Naive thymus-derived CD8-positive, alpha-beta T cell (primary cell): ENCODE measurements at regions not wholly inside any gene's neighbourhood (a gene's known extent, or its start where the extent isn't known, plus 50 kb on each side); places are given as distances from the start of the nearest gene placed in this dataset.

Experiments
- ATAC-seq, 2 donors: fragments of 150-1000 bp; cut with Tn5 transposase in 1 of 2; sonication (Bioruptor Pico), chemical (Tn5 transposase) in 1 of 2; 1 replicate in 1 of 2; 2 replicates in 1 of 2; pipeline ENCODE4 v1.10.0; 2021; ENCODE audit warnings: mild to moderate bottlenecking in 2 of 2, moderate library complexity in 2 of 2
- POLR2A ChIA-PET: fragments of 350-600 bp; sonication (Branson Sonifier 250); formaldehyde crosslinking; loops from one replicate; lab custom pipeline; 2021; ENCODE audit warnings: antibody characterized with exemption; lab: Charles Lee
- DNase-seq, 10 donors: peaks; one replicate each; pipeline versions ENCODE4 v3.0.0 to v3.0.0-alpha.2; 2020 to 2022
- H3K27ac Mint-ChIP-seq, 10 donors: one replicate each; pipeline ENCODE4 v1.8.0; 2020 to 2022; ENCODE audit warnings: mild to moderate bottlenecking in 10 of 10, mixed read lengths in 10 of 10, moderate library complexity in 4 of 10, inconsistent platforms in 1 of 10
- H3K27me3 Mint-ChIP-seq, 5 donors: one replicate each; pipeline ENCODE4 v1.8.0; 2021 to 2022; ENCODE audit warnings: mixed read lengths in 5 of 5
- H3K36me3 Mint-ChIP-seq, 3 donors: one replicate each; pipeline ENCODE4 v1.8.0; 2020 to 2022; ENCODE audit warnings: mixed read lengths in 3 of 3, mild to moderate bottlenecking in 2 of 3, inconsistent platforms in 1 of 3
- H3K4me1 Mint-ChIP-seq, 4 donors: one replicate each; pipeline ENCODE4 v1.8.0; 2021 to 2022; ENCODE audit warnings: mixed read lengths in 4 of 4
- H3K4me3 Mint-ChIP-seq, 10 donors: one replicate each; pipeline ENCODE4 v1.8.0; 2020 to 2022; ENCODE audit warnings: mild to moderate bottlenecking in 10 of 10, mixed read lengths in 10 of 10, moderate library complexity in 6 of 10, inconsistent platforms in 1 of 10
- H3K9me3 Mint-ChIP-seq, 9 donors: one replicate each; pipeline ENCODE4 v1.8.0; 2020 to 2022; ENCODE audit warnings: mixed read lengths in 9 of 9, mild to moderate bottlenecking in 3 of 9, inconsistent platforms in 1 of 9, moderate library complexity in 1 of 9

DNA sequence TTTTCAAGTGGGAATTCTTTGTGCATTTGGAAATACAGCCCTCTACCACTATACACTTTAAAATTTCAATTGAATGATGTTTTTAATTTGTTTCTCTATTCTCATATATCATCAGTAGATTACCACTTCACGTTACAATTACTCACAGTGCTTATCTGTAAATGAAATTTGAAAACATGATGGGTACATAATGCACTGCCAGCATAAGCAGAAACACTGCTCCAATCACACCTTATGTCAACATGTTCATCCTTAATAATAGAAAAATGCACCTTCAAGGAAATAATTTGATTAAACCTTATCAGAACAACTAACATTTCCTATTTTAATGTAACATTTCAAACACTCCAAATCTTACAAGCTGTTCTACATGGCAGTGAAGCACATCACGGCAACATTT, 718.4 kb downstream of the GBE1 start:
- ATAC-seq (no peak), DNase-seq (no peak)
- H3K4me3 Mint-ChIP-seq, result no peak overlapping the region
- no peaks in the 10 kb centered on the region for H3K27me3 Mint-ChIP-seq
- no peaks in the 10 kb centered on the region for H3K4me1 Mint-ChIP-seq
- H3K27ac Mint-ChIP-seq, result no peak overlapping the region
- POLR2A ChIA-PET, result no interaction called here
- H3K36me3 Mint-ChIP-seq, result no peaks in the 10 kb centered on the region
- H3K9me3 Mint-ChIP-seq, result peaks cover 0 to 16% (median 2%) of the 10 kb centered on the region in 9 donors

DNA sequence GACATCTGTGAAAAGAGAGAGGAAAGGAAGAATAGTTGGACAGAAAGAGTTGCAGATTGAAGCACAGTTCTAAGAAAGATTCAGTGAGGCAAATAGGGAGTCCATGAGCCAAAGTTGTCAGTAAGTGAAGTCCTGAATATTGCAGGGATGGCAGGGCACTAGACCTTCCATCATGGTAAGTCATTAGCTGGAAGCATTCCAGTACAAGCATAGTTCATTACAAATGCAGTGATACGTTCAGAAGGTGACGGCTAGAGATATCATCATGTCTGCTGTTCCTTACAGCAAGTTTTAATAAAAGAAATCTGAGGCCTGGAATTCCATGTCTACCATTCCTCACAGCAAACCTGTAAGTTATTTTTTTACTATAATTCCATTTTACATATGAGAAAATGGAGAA, 720.1 kb downstream of the GBE1 start:
- Mint-ChIP-seq H3K4me1 (no peaks in the 10 kb centered on the region), H3K27me3 (no peaks in the 10 kb centered on the region), H3K27ac (no peak overlapping the region), H3K36me3 (no peaks in the 10 kb centered on the region), H3K9me3 (peaks cover 0 to 16% (median 7%) of the 10 kb centered on the region in 9 donors), H3K4me3 (no peak overlapping the region)
- POLR2A ChIA-PET, result no interaction called here
- DNase-seq (no peak), ATAC-seq (no peak)

DNA sequence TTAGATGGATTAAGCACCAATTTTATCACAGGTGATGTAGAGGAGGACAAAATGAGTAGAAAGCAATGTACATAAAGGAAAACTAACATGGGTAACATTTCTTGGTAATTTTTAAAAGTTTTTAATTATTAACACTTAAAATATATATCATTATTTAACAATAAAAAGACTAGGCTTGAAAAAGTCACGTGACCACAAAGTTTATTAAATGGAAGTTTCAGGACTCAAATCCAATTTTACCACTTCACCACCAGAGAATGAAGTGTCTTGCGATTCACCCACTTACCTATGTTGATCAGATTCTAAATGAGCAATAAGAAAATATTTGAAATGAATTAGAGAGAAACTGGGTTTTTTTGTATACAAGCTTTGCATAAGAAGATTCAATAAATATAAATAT, 721.3 kb downstream of the GBE1 start:
- H3K27ac Mint-ChIP-seq, result no peak overlapping the region
- no peaks in the 10 kb centered on the region for H3K27me3 Mint-ChIP-seq
- ATAC-seq (no peak), DNase-seq (no peak)
- H3K36me3 Mint-ChIP-seq, result no peaks in the 10 kb centered on the region
- peaks cover 0 to 20% (median 5%) of the 10 kb centered on the region in 9 donors for H3K9me3 Mint-ChIP-seq
- H3K4me3 Mint-ChIP-seq, result no peak overlapping the region
- no peaks in the 10 kb centered on the region for H3K4me1 Mint-ChIP-seq
- POLR2A ChIA-PET, result no interaction called here

DNA sequence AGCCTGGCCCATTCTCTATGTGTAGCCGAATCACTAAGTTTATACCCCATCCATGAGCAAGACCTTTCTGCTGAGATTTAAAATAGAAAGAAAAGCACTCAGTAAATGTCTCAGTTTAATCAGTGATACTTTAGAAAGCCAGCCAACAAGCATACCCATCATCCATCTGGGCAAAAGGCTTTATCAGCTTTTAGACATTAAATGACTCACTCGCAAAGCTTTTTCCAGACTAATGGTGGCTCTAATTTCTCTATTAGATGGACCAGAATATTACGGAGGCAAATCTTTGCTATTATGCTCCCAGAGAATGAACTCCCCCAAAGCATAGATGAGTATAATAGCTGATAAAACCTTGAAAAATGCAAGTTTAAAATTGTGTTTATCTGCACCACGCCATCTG, 727.8 kb downstream of the GBE1 start:
- Mint-ChIP-seq H3K4me3 (no peak overlapping the region), H3K36me3 (no peaks in the 10 kb centered on the region), H3K4me1 (no peaks in the 10 kb centered on the region), H3K27ac (no peak overlapping the region), H3K27me3 (no peaks in the 10 kb centered on the region), H3K9me3 (peaks cover 0 to 17% (median 6%) of the 10 kb centered on the region in 9 donors)
- POLR2A ChIA-PET, result no interaction called here
- no peak for DNase-seq
- ATAC-seq, result no peak

DNA sequence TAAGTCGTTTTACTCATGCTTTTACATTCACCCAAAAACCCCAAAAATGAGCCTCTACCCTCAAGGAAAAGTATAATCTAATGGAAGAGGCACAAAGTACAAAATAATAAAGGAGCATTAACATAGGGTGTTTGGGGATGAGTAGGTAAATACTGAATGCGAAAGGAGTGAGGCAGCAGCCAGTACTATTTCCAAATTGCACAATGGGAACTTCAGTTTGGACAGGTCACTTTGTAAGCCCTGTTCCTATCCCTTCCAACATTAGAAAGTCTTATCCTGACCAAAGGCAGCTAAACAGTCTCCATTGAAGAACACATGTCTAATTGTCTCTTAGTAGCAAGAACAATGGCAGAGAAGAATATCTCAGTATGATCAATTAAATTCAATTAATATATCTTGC, 728.3 kb downstream of the GBE1 start:
- POLR2A ChIA-PET, result no interaction called here
- Mint-ChIP-seq H3K27ac (no peak overlapping the region), H3K4me1 (no peaks in the 10 kb centered on the region), H3K27me3 (no peaks in the 10 kb centered on the region), H3K36me3 (no peaks in the 10 kb centered on the region), H3K4me3 (no peak overlapping the region), H3K9me3 (peaks cover 0 to 18% (median 7%) of the 10 kb centered on the region in 9 donors)
- DNase-seq, result no peak
- ATAC-seq, result no peak

DNA sequence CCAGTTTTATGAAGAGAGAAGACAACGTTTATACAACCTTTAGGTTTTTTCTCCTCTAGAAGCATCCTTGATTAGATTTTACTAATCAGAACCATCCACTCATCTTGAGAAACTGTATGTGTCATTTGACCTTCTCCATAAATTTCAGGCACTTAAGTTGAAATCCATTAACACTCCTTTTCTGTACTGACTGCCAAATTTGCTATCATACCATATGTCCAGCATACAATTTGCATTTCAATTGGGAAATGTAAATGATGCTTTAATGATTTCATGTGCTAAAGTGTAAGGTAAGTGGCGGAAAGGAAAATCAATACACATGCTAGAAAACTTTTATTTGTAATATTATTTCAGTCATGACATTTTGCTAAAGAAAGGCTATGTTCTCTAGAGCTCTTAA, 731.6 kb downstream of the GBE1 start:
- Mint-ChIP-seq H3K4me1 (no peaks in the 10 kb centered on the region), H3K27ac (no peak overlapping the region), H3K4me3 (no peak overlapping the region), H3K36me3 (no peaks in the 10 kb centered on the region), H3K9me3 (peaks cover 0 to 16% (median 4%) of the 10 kb centered on the region in 9 donors), H3K27me3 (no peaks in the 10 kb centered on the region)
- POLR2A ChIA-PET, result no interaction called here
- DNase-seq (no peak), ATAC-seq (no peak)

DNA sequence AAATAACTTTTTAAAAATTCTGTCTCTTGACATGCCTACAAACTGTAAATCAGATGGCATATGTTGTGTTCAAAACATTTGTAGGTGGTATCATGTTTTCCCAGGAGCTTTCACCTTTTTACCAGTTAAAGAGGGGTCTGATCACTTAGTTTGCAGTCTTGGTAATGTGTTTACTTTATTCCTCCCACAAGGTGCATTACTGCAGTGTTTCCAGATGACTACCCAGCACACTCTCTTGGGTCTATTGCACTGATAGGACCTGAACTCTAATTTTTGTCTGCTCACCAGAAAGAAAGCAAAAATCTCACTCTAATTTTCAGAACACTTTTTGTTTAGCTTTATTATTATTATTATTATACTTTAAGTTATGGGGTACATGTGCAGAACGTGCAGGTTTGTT, 734.1 kb downstream of the GBE1 start:
- Mint-ChIP-seq H3K4me1 (no peaks in the 10 kb centered on the region), H3K27ac (no peak overlapping the region), H3K4me3 (no peak overlapping the region), H3K27me3 (no peaks in the 10 kb centered on the region), H3K36me3 (no peaks in the 10 kb centered on the region), H3K9me3 (peaks cover 0 to 13% (median 4%) of the 10 kb centered on the region in 9 donors)
- DNase-seq, result no peak
- no peak for ATAC-seq
- POLR2A ChIA-PET, result no interaction called here

DNA sequence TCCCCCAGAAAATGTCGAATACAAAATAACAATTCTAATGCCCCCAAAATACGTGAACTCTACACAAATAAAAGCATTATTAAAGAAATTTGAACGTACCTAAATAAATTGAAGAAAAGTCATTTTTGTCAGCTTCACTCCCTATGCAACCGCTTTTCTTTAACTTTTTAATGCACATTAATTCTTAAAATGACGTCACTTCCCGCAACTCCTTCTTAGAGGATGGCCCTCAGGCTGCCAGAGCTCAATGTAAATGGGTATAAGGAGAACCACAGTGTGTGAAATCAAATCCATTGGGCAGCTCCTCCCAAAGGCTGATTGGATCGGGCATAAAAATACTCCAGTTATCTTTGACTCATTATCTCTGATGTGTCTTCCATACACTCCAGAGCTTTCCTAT, 736.9 kb downstream of the GBE1 start:
- no peaks in the 10 kb centered on the region for H3K4me1 Mint-ChIP-seq
- H3K36me3 Mint-ChIP-seq, result no peaks in the 10 kb centered on the region
- H3K27ac Mint-ChIP-seq, result no peak overlapping the region
- H3K4me3 Mint-ChIP-seq, result no peak overlapping the region
- POLR2A ChIA-PET, result no interaction called here
- ATAC-seq, result no peak
- DNase-seq, result no peak
- peaks cover 0 to 16% (median 5%) of the 10 kb centered on the region in 9 donors for H3K9me3 Mint-ChIP-seq
- no peaks in the 10 kb centered on the region for H3K27me3 Mint-ChIP-seq

DNA sequence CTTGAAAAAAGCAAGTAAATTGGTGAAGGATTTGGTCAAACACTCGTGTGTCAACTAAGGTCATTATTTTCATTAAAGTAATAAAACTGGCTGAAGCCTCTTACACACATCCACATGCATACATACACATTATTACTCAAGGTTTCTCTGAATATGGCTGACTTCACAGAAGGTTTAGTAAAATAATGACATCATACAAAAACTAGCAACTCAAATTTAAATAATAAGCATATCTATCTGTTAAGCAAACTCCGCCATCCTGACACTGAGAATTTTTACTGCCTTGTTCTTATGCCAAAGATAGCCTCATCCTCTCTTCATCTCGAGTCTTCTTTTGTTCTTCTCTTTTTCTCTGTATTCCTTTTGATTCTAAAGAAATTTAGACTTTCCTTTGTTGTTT, 739.1 kb downstream of the GBE1 start:
- no peaks in the 10 kb centered on the region for H3K27me3 Mint-ChIP-seq
- peaks cover 2 to 22% (median 8%) of the 10 kb centered on the region in 9 donors for H3K9me3 Mint-ChIP-seq
- no peaks in the 10 kb centered on the region for H3K4me1 Mint-ChIP-seq
- DNase-seq, result no peak
- POLR2A ChIA-PET, result no interaction called here
- H3K27ac Mint-ChIP-seq, result no peak overlapping the region
- no peaks in the 10 kb centered on the region for H3K36me3 Mint-ChIP-seq
- ATAC-seq, result no peak
- H3K4me3 Mint-ChIP-seq, result no peak overlapping the region

DNA sequence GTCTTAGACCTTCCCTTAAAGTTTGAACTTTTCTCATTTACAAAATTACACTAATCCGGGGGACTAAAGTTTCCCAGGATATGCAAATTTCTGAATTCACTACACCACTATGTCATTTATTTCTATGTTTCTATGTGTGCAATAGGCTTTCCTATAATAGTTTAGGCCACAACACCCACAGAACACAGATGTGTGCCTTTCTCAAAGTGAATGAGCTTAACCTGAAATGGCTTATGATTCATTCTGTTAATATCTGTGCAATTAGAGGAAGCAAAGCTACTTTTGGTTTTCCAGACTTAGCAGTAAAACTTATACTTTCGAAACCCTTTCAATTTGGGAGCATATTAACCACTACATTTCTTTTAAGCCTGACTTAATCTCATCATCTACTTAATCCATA, 748.1 kb downstream of the GBE1 start:
- POLR2A ChIA-PET, result no interaction called here
- H3K4me1 Mint-ChIP-seq, result no peaks in the 10 kb centered on the region
- H3K27ac Mint-ChIP-seq, result no peak overlapping the region
- DNase-seq, result no peak
- peaks cover 0 to 31% (median 18%) of the 10 kb centered on the region in 9 donors for H3K9me3 Mint-ChIP-seq
- H3K36me3 Mint-ChIP-seq, result peaks cover 0 to 6% (median 0%) of the 10 kb centered on the region in 3 donors
- ATAC-seq, result no peak
- H3K4me3 Mint-ChIP-seq, result no peak overlapping the region
- H3K27me3 Mint-ChIP-seq, result no peaks in the 10 kb centered on the region

DNA sequence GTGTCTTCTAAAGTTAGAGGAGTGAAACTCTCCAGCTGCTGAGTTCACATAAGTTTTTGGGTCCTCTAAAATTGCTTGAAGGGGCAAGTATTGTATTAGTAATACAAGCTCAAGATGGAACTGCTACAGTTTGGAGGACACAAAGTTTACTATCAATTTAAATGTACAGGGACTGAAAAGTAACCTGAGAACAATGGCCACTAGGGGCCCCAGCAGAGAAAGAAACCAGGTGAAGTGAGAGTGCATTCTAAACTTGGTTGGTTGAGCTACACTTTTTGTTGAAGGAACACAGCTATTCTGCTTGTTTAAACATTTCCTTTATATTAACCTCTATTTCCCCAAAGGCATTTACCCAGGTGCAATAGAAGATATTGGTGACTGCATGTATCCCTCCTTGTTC, 755.5 kb downstream of the GBE1 start:
- no peak for ATAC-seq
- POLR2A ChIA-PET, result no interaction called here

DNA sequence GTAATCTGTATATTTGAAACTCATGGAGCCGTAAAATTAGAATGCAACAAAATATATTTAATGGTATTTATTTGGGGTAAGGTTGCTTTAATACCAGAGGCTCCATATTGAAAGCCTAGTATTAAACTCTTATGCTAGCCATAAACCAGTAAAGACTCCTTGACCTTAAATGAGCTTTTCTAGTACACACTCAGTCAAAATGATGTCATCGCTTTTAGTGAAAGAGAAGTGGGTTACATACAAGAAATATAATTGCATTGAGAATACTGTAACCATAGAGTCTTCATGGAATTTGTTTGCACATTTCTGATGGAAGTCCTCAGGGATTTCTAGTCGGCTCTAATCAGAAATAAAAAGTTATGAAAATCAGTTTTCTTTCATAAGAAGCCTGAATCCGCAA, 757.6 kb downstream of the GBE1 start:
- H3K9me3 Mint-ChIP-seq, result peaks cover 4 to 21% (median 13%) of the 10 kb centered on the region in 9 donors
- POLR2A ChIA-PET, result no interaction called here
- H3K27ac Mint-ChIP-seq, result no peak overlapping the region
- H3K4me3 Mint-ChIP-seq, result no peak overlapping the region
- DNase-seq, result no peak
- H3K27me3 Mint-ChIP-seq, result no peaks in the 10 kb centered on the region
- ATAC-seq, result no peak
- no peaks in the 10 kb centered on the region for H3K4me1 Mint-ChIP-seq
- no peaks in the 10 kb centered on the region for H3K36me3 Mint-ChIP-seq

More for the DNA sequence above, 755.5 kb downstream of the GBE1 start:
- no peak overlapping the region for H3K4me3 Mint-ChIP-seq
- H3K27me3 Mint-ChIP-seq, result no peaks in the 10 kb centered on the region
- peaks cover 0 to 6% (median 0%) of the 10 kb centered on the region in 3 donors for H3K36me3 Mint-ChIP-seq
- peaks cover 0 to 28% (median 12%) of the 10 kb centered on the region in 9 donors for H3K9me3 Mint-ChIP-seq
- DNase-seq, result no peak
- H3K27ac Mint-ChIP-seq, result no peak overlapping the region
- H3K4me1 Mint-ChIP-seq, result no peaks in the 10 kb centered on the region

DNA sequence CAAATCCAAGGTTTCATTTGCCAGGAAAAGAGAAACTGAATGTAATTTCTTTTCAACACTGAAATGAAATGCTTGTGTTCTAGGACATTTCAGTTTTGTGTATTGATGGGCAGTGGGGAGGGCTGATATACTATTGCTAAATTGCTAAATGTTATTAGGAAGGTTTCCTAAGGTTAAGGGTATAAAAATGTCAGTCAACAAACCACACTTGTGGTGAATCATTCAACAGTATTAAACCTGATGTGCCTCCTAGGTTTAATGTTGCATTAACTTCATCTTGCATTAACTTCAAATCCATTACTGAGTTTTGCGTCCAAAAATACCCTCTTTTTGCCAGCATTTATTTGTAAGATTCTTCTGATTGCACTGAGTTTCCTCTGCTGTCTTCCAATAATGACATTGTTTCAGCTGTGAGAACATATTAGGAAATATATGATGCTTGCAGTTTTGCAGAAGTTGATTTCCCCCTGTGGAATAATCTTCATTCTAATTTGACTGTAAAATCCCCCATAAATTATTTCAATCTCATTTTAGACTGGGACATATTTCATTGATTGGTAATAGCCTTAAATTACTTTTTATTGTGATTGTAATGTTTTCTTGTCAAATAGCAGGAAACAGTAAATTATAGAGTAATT, 758.3 kb downstream of the GBE1 start:
- ATAC-seq (no peak), DNase-seq (no peak)
- Mint-ChIP-seq H3K9me3 (peaks cover 4 to 19% (median 12%) of the 10 kb centered on the region in 9 donors), H3K27me3 (no peaks in the 10 kb centered on the region), H3K4me1 (no peaks in the 10 kb centered on the region), H3K4me3 (no peak overlapping the region), H3K27ac (no peak overlapping the region), H3K36me3 (no peaks in the 10 kb centered on the region)
- POLR2A ChIA-PET, result no interaction called here

DNA sequence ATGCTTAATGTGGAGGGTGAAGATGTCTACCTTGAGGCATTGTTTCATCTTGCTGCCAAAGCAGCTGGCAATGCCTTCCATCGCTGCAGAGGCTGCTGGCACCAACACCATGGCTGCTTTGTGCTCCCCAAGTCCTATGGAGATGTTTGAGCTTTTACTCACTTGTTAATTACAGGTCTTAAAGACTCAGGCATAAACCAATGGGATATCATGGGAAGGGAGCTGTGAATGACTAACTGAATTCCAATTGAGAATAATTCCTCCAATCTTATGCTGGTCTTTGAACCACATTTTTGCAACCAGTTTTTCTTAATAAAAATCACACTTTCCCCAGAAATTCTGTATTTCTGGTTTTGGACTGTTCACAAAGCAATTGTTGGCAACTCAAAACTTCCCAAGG, 762.0 kb downstream of the GBE1 start:
- POLR2A ChIA-PET, result no interaction called here
- ATAC-seq (no peak), DNase-seq (no peak)
- Mint-ChIP-seq H3K27ac (no peak overlapping the region), H3K36me3 (no peaks in the 10 kb centered on the region), H3K4me3 (no peak overlapping the region), H3K4me1 (no peaks in the 10 kb centered on the region), H3K27me3 (no peaks in the 10 kb centered on the region), H3K9me3 (peaks cover 0 to 26% (median 10%) of the 10 kb centered on the region in 9 donors)
